Gastrocnemius medialis (tissue), 4 donors: ENCODE measurements at regions not wholly inside any gene's neighbourhood (a gene's known extent, or its start where the extent isn't known, plus 50 kb on each side); places are given as distances from the start of the nearest gene placed in this dataset.

Source experiments
- POLR2A ChIP-seq, 2 donors: fragments of 450-650 bp; IDR thresholded peaks; one replicate each; pipeline ENCODE4 v1.6.1; 2017; ENCODE audit warnings: antibody characterized with exemption in 2 of 2, mild to moderate bottlenecking in 2 of 2, moderate library complexity in 2 of 2
- TF ChIP-seq, protein P1 (sequence below), 5 experiments: fragments of 450-650 bp in 3 of 5; fragments of 200-600 bp in 2 of 5; sonication (generic) in 2 of 5; IDR thresholded peaks in 4 of 5; conservative IDR thresholded peaks in 1 of 5; 1 replicate in 4 of 5; 2 replicates in 1 of 5; pipeline ENCODE4 v1.5.1; 2016 to 2019; ENCODE audit warnings: antibody characterized with exemption in 5 of 5, mild to moderate bottlenecking in 3 of 5, moderate library complexity in 3 of 5

DNA sequence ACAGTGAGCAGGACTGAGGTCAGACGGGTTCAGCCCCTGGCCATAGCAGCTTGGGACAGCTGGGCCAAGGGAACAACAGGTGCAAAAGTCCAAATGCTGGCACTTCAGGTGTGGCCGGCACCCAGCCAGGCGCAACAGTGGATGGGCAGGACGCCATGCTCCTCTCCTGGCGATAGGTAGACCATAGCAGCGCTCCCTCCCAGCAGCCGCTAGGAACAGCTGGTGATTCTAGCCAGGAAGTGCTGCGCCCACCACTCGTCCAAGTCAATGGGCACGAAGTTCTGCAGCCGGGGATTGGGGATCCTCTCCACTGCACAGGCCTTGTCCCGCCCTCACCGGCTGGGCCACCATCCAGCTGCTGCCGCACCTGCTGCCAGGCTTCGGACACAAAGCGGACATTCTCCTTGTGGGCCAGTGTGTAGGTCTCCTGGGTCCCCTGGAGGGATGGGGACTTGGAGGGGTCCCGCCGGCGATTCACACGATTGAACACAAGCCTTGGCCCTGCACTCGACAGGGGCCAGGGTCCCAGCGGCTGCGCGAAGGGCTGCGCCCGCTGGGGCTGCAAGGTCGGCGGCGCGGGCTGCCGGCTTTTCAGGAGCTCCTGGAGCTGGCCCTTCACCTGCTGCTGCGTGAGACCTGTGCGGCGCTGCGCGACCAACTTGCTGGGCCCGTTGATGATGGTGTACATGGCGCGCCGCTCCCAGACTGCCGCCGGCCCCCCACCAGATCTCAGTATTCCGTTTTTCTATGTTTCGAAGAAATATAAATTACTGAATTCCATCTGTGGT, 227.5 kb upstream of the STK26 start:
- TF ChIP-seq, protein P1, sequence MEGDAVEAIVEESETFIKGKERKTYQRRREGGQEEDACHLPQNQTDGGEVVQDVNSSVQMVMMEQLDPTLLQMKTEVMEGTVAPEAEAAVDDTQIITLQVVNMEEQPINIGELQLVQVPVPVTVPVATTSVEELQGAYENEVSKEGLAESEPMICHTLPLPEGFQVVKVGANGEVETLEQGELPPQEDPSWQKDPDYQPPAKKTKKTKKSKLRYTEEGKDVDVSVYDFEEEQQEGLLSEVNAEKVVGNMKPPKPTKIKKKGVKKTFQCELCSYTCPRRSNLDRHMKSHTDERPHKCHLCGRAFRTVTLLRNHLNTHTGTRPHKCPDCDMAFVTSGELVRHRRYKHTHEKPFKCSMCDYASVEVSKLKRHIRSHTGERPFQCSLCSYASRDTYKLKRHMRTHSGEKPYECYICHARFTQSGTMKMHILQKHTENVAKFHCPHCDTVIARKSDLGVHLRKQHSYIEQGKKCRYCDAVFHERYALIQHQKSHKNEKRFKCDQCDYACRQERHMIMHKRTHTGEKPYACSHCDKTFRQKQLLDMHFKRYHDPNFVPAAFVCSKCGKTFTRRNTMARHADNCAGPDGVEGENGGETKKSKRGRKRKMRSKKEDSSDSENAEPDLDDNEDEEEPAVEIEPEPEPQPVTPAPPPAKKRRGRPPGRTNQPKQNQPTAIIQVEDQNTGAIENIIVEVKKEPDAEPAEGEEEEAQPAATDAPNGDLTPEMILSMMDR (IDR thresholded peaks at IDR 0.05 in 4 of 5, conservative IDR thresholded peaks at IDR 0.05 in 1 of 5) = no peak
- TF ChIP-seq POLR2A (IDR thresholded peaks at IDR 0.05) = no peak
